GM18520 (cell line): ENCODE measurements at regions not wholly inside any gene's neighbourhood (a gene's known extent, or its start where the extent isn't known, plus 50 kb on each side); places are given as distances from the start of the nearest gene placed in this dataset.

ENCODE experiments used
- ATAC-seq: cut with Tn5 transposase; IDR thresholded peaks from one replicate; pipeline ENCODE4 v1.9.1; 2021; ENCODE audit not compliant: unreplicated experiment

GRCh38 chr5:148912714-148913398 is 86.4 kb downstream of the ADRB2 start:
- ATAC-seq = no peak

- no peak for ATAC-seq
Measured at GRCh38 chr5:148913493-148913892, 87.1 kb downstream of the ADRB2 start.

GRCh38 chr5:148913985-148914431 is 87.6 kb downstream of the ADRB2 start:
- no peak for ATAC-seq

- peak; percentile 66 for ATAC-seq
Measured at GRCh38 chr5:148915224-148915817, 88.9 kb downstream of the ADRB2 start.

GRCh38 chr5:148920646-148921288 is 94.4 kb downstream of the ADRB2 start:
- no peak for ATAC-seq

- ATAC-seq = no peak
Measured at GRCh38 chr5:148921350-148921749, 94.9 kb downstream of the ADRB2 start.

- ATAC-seq = peak; percentile 98
Measured at GRCh38 chr5:148922606-148923005, 96.2 kb downstream of the ADRB2 start.

- ATAC-seq = peak; percentile 6
Measured at GRCh38 chr5:148923023-148923422, 96.6 kb downstream of the ADRB2 start.

- ATAC-seq = no peak
Measured at GRCh38 chr5:148924817-148925216, 98.4 kb downstream of the ADRB2 start.

GRCh38 chr5:148926207-148926606 is 99.8 kb downstream of the ADRB2 start:
- ATAC-seq = no peak

- ATAC-seq = no peak
Measured at GRCh38 chr5:148927307-148927946, 101.0 kb downstream of the ADRB2 start.

GRCh38 chr5:148928141-148928540 is 101.7 kb downstream of the ADRB2 start:
- no peak for ATAC-seq

- no peak for ATAC-seq
Measured at GRCh38 chr5:148931453-148932057, 105.1 kb downstream of the ADRB2 start.

GRCh38 chr5:148932355-148932935 is 106.0 kb downstream of the ADRB2 start:
- ATAC-seq = no peak

GRCh38 chr5:148933903-148934432 is 107.6 kb downstream of the ADRB2 start:
- ATAC-seq = no peak

- ATAC-seq = no peak
Measured at GRCh38 chr5:148934895-148935400, 108.5 kb downstream of the ADRB2 start.

GRCh38 chr5:148937239-148937638 is 110.8 kb downstream of the ADRB2 start:
- ATAC-seq = no peak

- no peak for ATAC-seq
Measured at GRCh38 chr5:148937830-148938521, 111.6 kb downstream of the ADRB2 start.

- ATAC-seq = no peak
Measured at GRCh38 chr5:148938522-148938882, 112.1 kb downstream of the ADRB2 start.

- ATAC-seq = no peak
Measured at GRCh38 chr5:148939676-148940075, 113.3 kb downstream of the ADRB2 start.
